GM18858 (cell line): ENCODE measurements at regions not wholly inside any gene's neighbourhood (a gene's known extent, or its start where the extent isn't known, plus 50 kb on each side); places are given as distances from the start of the nearest gene placed in this dataset.
A peak's percentile ranks its signal among the peaks of the same experiment; 100 is the strongest.
"Not testable (repeated sequence)": the region's sequence is repeated elsewhere in the genome, so short reads cannot be mapped to it uniquely, and the experiment has no call there.

Experiments
- ATAC-seq: cut with Tn5 transposase; IDR thresholded peaks from one replicate; pipeline ENCODE4 v1.9.1; 2021; ENCODE audit not compliant: unreplicated experiment

GRCh38 chr6:43893073-43893472 is 123.1 kb downstream of the VEGFA start:
- no peak for ATAC-seq

- no peak for ATAC-seq
These were observed 121.3 kb downstream of the VEGFA start for GRCh38 chr6:43891072-43891870.

- no peak for ATAC-seq
These were observed 120.4 kb downstream of the VEGFA start for GRCh38 chr6:43890197-43891062.

- no peak for ATAC-seq
These were observed 118.1 kb downstream of the VEGFA start for GRCh38 chr6:43887906-43888683.

- no peak for ATAC-seq
These were observed 117.4 kb downstream of the VEGFA start for GRCh38 chr6:43887340-43887858.

- no peak for ATAC-seq
These were observed 116.8 kb downstream of the VEGFA start for GRCh38 chr6:43886717-43887339.

- ATAC-seq: no peak
These were observed 116.1 kb downstream of the VEGFA start for GRCh38 chr6:43886067-43886461.

GRCh38 chr6:43885399-43886066 is 115.5 kb downstream of the VEGFA start:
- no peak for ATAC-seq

GRCh38 chr6:43884652-43885022 is 114.6 kb downstream of the VEGFA start:
- no peak for ATAC-seq

- peak; percentile 64 for ATAC-seq
These were observed 114.0 kb downstream of the VEGFA start for GRCh38 chr6:43883847-43884651.

- ATAC-seq: not testable (repeated sequence)
These were observed 112.9 kb downstream of the VEGFA start for GRCh38 chr6:43882690-43883448.

GRCh38 chr6:43880236-43881137 is 110.5 kb downstream of the VEGFA start:
- ATAC-seq: no peak

GRCh38 chr6:43879722-43880121 is 109.7 kb downstream of the VEGFA start:
- ATAC-seq: no peak

- no peak for ATAC-seq
These were observed 108.9 kb downstream of the VEGFA start for GRCh38 chr6:43878823-43879495.

GRCh38 chr6:43878127-43878634 is 108.2 kb downstream of the VEGFA start:
- ATAC-seq: no peak

GRCh38 chr6:43877463-43878126 is 107.6 kb downstream of the VEGFA start:
- ATAC-seq: no peak
